ENCODE measurements at regions not wholly inside any gene's neighbourhood (a gene's known extent, or its start where the extent isn't known, plus 50 kb on each side); places are given as distances from the start of the nearest gene placed in this dataset.

- TF ChIP-seq POLR2A (IDR thresholded peaks at IDR 0.05) (no peak), CTCF (IDR thresholded peaks at IDR 0.05 in 8 of 11, conservative IDR thresholded peaks at IDR 0.05 in 3 of 11) (no peak), POLR2AphosphoS5 (IDR thresholded peaks at IDR 0.05) (peak in 1 of 3 donors; percentile 27)
Observed at GRCh38 chr3:64443546-64444381, 218.5 kb upstream of the PRICKLE2 start.

Data from spleen (tissue), 7 donors.